Adrenal gland (tissue), 9 donors: ENCODE measurements at regions not wholly inside any gene's neighbourhood (a gene's known extent, or its start where the extent isn't known, plus 50 kb on each side); places are given as distances from the start of the nearest gene placed in this dataset.

Experiments
- DNase-seq, 7 donors: peaks; one replicate each; pipeline ENCODE4 v3.0.0-alpha.2; 2019 to 2020
- H3K27ac ChIP-seq, 5 donors: fragments of 200-600 bp; sonication (generic) in 4 of 5; 1 replicate in 3 of 5; 2 replicates in 2 of 5; pipeline versions ENCODE4 v1.5.1 to v1.8.0; 2016 to 2020; ENCODE audit warnings: mild to moderate bottlenecking in 1 of 5
- H3K27me3 ChIP-seq: fragments of 200-600 bp; 2 replicates; pipeline ENCODE4 v1.8.0; 2021
- H3K36me3 ChIP-seq, 2 donors: fragments of 200-600 bp; replicated peaks in 1 of 2; 1 replicate in 1 of 2; 2 replicates in 1 of 2; pipeline versions ENCODE4 v1.5.1 to v1.8.0; 2018 to 2022
- H3K4me1 ChIP-seq, 2 donors: fragments of 200-600 bp; replicated peaks in 1 of 2; 1 replicate in 1 of 2; 2 replicates in 1 of 2; pipeline versions ENCODE4 v1.5.1 to v1.8.0; 2018 to 2021
- H3K4me3 ChIP-seq, 4 donors: fragments of 200-600 bp; sonication (generic) in 3 of 4; one replicate each; pipeline ENCODE4 v1.5.1; 2016 to 2018
- H3K9me3 ChIP-seq, 3 donors: fragments of 200-600 bp; sonication (generic) in 1 of 3; replicated peaks in 1 of 3; 1 replicate in 2 of 3; 2 replicates in 1 of 3; pipeline versions ENCODE4 v1.5.1 to v1.8.0; 2016 to 2021
- POLR2A ChIP-seq, 2 donors: fragments of 450-650 bp; IDR thresholded peaks; one replicate each; pipeline ENCODE4 v1.6.1; 2017; ENCODE audit warnings: antibody characterized with exemption in 2 of 2, mild to moderate bottlenecking in 2 of 2, moderate library complexity in 1 of 2
- WGBS, 4 donors: extraction: QIAGEN DNeasy Blood & Tissue Kit in 2 of 4; methylation state at CpG; one replicate each; pipeline versions ENCODE4 v1.1.5 to v1.1.7; 2013 to 2017; 5-methylcytosine and 5-hydroxymethylcytosine counted together
- intact Hi-C, 2 donors: fragments of 100-400 bp; cut with DNase I; formaldehyde crosslinking; loops; one replicate each; pipeline versions ENCODE4 v1.14.1 to v1.15.0; 2022 to 2023
- TF ChIP-seq, protein P1 (sequence below), 6 experiments: fragments of 450-650 bp in 4 of 6; fragments of 200-600 bp in 2 of 6; sonication (generic) in 1 of 6; IDR thresholded peaks; 1 replicate in 5 of 6; 2 replicates in 1 of 6; pipeline versions ENCODE4 v1.5.1 to v1.8.0; 2016 to 2021; ENCODE audit warnings: antibody characterized with exemption in 6 of 6, mild to moderate bottlenecking in 2 of 6, moderate library complexity in 1 of 6
- donor health status: healthy with polysubstance abuse.
- donor health status: Bipolar disorder and iron deficiency.
- donor health status: DM: yes; HTN: yes; CAD: no.
- donor health status: DM: no; HTN: no; CAD: no.
- donor health status: DM: no; HTN: no; CAD: no.

DNA sequence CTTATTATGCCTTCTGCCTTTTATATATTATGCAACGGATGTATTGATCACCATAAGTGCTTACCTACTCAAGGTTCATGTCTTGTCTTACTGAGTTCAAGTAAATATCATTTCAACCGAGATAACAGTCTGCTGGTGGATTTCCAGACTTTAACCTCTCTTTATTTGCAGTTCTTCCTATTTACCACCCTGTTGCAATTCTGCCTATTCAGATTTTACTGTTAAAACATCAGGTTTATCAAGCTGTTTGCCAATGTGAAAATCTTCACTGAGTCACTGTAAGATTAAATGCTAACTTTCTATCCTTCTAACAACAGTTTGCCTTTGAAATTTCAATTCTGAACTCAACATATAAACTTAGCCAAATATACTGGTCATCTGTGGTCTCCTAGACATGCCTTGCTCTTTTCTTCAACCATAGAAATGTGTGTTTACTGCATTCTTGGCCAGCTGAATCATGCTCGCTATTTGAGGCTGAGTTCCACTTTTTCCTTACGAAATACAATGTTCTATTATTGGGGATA is 471.7 kb upstream of the RORB start:
- Histone ChIP-seq H3K27me3 (no peaks in the 10 kb centered on the region), H3K4me3 (no peak overlapping the region), H3K27ac (no peak overlapping the region), H3K9me3 (no peaks in the 10 kb centered on the region), H3K36me3 (no peaks in the 10 kb centered on the region), H3K4me1 (no peaks in the 10 kb centered on the region)
- WGBS, 4 donors: 70 to 80% (median 76%) methylated on average over 4 of the region's 4 CpGs
- no peak for TF ChIP-seq POLR2A (IDR thresholded peaks at IDR 0.05)
- TF ChIP-seq, protein P1, sequence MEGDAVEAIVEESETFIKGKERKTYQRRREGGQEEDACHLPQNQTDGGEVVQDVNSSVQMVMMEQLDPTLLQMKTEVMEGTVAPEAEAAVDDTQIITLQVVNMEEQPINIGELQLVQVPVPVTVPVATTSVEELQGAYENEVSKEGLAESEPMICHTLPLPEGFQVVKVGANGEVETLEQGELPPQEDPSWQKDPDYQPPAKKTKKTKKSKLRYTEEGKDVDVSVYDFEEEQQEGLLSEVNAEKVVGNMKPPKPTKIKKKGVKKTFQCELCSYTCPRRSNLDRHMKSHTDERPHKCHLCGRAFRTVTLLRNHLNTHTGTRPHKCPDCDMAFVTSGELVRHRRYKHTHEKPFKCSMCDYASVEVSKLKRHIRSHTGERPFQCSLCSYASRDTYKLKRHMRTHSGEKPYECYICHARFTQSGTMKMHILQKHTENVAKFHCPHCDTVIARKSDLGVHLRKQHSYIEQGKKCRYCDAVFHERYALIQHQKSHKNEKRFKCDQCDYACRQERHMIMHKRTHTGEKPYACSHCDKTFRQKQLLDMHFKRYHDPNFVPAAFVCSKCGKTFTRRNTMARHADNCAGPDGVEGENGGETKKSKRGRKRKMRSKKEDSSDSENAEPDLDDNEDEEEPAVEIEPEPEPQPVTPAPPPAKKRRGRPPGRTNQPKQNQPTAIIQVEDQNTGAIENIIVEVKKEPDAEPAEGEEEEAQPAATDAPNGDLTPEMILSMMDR (IDR thresholded peaks at IDR 0.05): no peak
- DNase-seq: no peak
- intact Hi-C loops: no loop called here

DNA sequence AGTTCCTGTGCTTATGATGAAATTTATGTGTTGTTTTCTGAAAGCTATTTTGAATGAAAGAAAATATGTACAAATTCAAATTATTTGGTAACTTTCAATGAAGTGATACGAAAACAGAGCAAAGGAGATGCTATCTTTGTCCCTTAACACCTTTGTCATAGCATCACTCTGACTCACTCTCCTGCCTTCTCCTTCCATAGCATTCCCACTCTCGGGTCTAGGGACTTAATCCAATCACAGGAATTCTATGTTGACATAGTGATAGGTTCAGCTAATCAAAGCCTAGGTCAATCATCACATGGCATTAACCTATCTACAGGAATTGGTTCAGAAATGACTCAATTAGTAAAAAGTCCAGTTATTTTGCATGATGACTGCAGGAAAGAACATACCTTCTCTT is 464.7 kb upstream of the RORB start:
- Histone ChIP-seq H3K9me3 (no peaks in the 10 kb centered on the region), H3K4me1 (peaks cover 0 to 7% of the 10 kb centered on the region in 2 donors), H3K27ac (no peak overlapping the region), H3K36me3 (no peaks in the 10 kb centered on the region), H3K27me3 (no peaks in the 10 kb centered on the region), H3K4me3 (no peak overlapping the region)
- intact Hi-C loops: no loop called here
- WGBS, 4 donors: 71 to 84% (median 79%) methylated on average over 2 of the region's 2 CpGs
- no peak for DNase-seq
- TF ChIP-seq, protein P1 (IDR thresholded peaks at IDR 0.05): no peak
- no peak for TF ChIP-seq POLR2A (IDR thresholded peaks at IDR 0.05)

DNA sequence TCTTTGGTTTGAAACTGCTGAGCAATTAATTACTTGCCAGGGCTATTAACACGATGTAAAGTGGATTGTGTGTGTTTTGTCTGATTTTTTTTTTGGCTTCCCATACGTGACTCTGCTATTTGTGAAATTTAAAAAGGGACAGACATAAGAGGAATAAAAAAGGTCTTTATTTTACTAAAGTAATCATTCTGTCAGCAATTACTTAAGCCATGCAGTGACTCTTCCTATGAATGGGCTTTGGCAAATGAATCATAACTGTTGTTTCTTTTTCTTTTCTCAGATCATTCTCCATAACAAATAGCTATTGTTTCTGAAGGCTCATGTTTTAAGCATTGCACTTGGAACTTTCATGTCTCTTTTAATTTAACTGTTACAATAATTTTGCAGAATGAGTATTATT is 461.3 kb upstream of the RORB start:
- 30 to 47% (median 40%) methylated on average over 2 of the region's 2 CpGs for WGBS, 4 donors
- TF ChIP-seq, protein P1 (IDR thresholded peaks at IDR 0.05): no peak
- TF ChIP-seq POLR2A (IDR thresholded peaks at IDR 0.05): no peak
- DNase-seq: no peak
- Histone ChIP-seq H3K9me3 (no peaks in the 10 kb centered on the region), H3K27me3 (no peaks in the 10 kb centered on the region), H3K27ac (no peak overlapping the region), H3K4me1 (peaks cover 0 to 18% of the 10 kb centered on the region in 2 donors), H3K4me3 (no peak overlapping the region), H3K36me3 (no peaks in the 10 kb centered on the region)
- intact Hi-C loops: no loop called here

DNA sequence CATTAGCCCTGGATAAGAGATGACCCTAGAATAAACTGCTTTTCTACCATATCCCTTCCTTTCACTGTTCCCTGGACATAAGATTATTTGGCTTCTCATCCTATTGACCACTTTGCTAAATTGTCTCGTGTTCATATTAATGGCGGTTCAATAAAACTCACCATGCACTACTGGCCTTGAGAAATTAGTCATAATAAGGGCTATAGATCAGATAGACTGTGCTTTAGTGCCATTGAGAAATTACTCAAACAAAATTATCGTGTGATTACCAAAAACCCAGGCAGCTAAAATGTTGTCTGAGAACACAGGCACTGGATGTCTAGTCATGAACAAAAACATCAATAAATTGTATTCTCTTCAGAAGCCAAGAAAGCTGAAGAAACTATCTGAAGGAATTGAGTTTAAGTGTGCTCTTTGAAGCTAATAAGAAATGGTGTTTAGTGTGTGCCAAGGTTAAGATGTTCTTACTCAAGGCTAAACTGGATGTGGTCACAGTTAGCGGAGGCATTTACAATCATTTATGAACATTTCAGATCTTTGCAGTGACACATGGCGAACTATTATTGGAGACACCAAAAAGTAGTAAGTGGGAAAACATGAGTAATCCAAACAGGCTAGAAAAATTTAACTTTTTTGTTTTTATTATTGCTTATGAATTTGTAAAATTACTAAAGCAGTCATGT is 460.4 kb upstream of the RORB start:
- 37 to 51% (median 42%) methylated on average over 5 of the region's 5 CpGs for WGBS, 4 donors
- Histone ChIP-seq H3K9me3 (no peaks in the 10 kb centered on the region), H3K4me3 (no peak overlapping the region), H3K36me3 (no peaks in the 10 kb centered on the region), H3K4me1 (peaks cover 0 to 18% of the 10 kb centered on the region in 2 donors), H3K27ac (no peak overlapping the region), H3K27me3 (no peaks in the 10 kb centered on the region)
- TF ChIP-seq POLR2A (IDR thresholded peaks at IDR 0.05): no peak
- TF ChIP-seq, protein P1 (IDR thresholded peaks at IDR 0.05): no peak
- intact Hi-C loops: no loop called here
- no peak for DNase-seq
